Activated CD4-positive, alpha-beta T cell treated with anti-CD3 and anti-CD28 coated beads, Interleukin-2, Interleukin-4, amounts not matched to agents 100 ng/mL and 50 ng/mL, durations not matched to agents 16 hours and 8 hours (primary cell): ENCODE measurements at regions not wholly inside any gene's neighbourhood (a gene's known extent, or its start where the extent isn't known, plus 50 kb on each side); places are given as distances from the start of the nearest gene placed in this dataset.

ENCODE experiments used
- DNase-seq: peaks from one replicate; pipeline ENCODE4 v3.0.0-alpha.2; 2020; ENCODE audit warnings: low spot score

DNA sequence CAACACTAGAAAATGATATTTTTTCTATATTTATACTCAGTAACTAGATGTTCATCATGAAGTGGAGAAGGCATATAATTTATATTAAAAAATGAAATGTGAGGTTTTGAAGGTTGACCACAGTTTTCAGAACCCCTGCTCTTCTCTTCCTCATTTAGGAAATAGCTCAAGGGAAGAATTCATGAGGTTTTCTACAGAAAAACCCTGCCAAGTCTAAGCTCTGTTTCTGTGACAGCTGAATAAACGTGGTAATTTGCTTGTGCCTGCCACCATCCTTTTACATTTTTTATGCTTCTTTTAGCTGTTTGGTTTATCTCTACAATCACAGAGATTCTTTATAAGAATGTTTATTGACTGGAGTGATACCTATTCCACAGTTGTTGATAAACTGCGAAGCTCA is 630.3 kb upstream of the POT1 start:
- no peak for DNase-seq

DNA sequence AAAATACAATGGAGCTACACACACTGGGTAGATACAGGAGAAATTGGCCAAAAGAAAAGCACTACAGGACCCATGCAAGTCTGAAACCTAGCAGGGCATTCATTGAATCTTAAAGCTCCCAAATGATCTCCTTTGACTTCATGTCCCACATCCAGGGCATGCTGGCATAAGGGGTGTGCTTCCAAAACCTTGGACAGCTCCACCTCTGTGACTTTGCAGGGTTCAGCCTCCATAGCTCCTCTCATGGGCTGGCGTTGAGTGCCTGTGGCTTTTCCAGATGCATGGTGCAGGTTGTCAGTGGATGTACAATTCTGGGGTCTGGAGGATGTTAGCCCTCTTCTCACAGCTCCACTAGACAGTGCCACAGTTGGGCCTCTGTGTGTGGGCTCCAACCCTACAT is 626.3 kb upstream of the POT1 start:
- DNase-seq = no peak

DNA sequence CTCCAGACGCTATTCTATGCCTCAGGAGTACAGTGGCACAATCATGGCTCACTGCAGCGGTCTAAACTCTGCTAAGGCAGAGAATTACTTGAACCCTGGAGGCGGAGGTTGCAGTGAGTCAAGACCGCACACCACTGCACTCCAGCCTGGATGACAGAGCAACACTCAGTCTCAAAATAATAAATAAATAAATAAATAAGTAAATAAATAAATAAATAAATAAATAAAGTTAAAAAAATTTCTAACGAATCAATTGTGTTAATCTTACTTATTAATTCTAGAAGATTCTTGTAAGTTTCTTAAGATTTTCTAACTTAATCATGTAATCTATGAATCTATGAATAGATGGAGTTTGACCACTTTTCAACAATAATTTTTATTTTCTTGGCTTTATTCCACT is 621.4 kb upstream of the POT1 start:
- no peak for DNase-seq

DNA sequence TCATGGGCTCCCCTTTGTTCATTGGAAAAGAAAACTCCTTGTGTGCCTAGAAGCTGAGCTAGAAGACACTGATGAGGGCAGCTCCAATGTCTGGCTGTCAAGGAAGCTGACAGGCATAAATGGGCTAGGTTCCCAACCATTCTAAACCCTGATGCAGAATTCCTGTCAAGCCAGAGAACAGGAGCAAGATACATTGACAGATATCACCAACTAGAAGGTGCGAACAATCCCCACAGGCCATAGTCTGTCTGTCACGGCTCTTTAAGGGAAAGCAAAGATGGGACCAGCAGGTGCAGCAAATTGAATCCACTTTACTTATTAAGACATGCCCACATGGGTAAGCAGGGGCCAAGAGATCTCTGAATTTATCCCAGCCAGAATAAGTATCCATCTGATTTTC is 617.9 kb upstream of the POT1 start:
- DNase-seq = no peak

DNA sequence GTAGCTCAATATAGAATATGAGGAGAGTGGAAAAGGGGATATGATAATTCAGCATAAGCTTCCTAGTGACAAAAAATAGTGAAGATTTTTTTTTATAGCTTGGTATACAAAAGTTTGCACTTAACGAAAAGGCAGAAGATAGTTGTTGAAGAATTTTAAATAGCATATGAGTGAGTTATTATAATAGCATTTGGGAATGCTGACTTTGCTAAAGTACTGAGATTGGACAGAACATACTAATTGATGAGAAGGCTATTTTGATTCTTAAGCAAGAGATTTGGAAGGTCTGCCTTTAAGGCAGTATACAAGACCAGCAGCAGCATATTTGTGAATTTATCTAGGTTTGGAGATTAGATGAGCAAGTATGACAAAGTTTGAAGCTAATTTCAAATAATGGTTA is 600.9 kb upstream of the POT1 start:
- DNase-seq = no peak

DNA sequence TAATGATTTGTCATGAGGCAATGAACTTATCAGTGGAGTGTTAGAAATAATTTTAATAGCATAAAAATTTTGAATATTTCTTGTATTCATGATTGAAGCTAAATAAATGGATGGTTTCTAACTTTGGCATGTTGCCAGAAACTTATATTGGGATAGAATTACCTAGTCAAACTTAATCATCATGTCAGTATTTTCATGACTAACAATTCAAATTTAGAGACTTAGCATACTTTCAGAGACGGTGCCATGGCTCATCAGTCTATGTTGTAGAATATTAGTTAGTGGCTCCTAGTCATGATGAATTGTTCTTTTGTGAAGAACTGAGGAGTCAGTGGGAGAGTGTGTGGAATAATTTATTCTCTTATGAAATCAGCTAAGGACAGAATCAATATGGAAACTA is 599.6 kb upstream of the POT1 start:
- DNase-seq = no peak

DNA sequence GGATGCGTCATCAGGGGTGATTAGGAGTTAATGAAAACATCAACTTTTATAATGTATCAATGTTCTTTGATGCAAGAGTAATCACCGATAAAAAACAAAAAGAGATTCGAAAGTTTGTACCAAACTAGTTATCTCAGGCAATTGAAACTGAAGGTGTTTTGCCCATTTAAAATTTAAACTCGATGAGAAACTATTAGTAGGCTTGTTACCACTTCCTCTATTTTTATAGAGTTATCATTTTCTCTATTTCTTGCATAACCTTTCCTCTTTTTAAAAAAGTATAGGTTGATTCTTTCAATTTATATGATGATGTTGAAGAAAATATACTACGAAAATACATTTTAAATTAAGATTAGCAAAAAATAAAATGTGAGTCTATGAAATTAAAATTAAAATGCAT is 597.3 kb upstream of the POT1 start:
- DNase-seq = no peak

DNA sequence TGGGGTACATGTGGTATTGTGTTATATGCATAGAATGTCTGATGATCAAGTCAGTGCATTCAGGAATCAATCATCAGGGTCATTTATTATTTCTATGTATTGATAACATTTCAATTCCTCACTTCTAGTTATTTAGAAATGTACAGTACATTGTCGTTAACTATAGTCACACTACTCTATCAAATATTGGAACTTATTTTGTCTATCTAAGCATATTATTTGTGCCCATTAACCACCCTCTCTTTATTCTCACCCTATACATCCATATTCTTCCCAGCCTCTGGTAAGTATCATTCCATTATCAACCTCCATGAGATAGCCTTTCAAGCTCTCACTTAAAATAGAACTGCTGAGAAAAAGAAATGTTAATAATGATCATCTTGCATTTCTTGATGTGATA is 596.5 kb upstream of the POT1 start:
- no peak for DNase-seq

DNA sequence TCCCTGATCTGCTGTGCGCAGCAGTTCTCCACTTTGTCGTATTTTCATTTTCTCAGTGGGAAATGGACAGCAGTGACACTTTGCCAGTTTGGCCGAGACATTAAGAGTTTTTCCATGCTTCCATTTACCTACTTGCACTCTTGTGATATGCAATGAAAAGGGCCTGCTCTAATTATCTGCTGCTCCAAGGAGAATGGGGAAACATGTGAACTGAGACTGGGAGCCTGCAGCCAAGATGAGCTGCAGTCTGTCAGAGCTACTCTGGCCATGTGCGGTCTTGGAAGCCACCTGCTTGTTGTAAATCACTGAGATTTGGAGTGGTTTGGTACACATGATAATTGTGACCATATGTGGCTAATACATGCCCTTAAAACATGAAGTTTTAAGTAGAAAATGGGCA is 586.6 kb upstream of the POT1 start:
- no peak for DNase-seq

DNA sequence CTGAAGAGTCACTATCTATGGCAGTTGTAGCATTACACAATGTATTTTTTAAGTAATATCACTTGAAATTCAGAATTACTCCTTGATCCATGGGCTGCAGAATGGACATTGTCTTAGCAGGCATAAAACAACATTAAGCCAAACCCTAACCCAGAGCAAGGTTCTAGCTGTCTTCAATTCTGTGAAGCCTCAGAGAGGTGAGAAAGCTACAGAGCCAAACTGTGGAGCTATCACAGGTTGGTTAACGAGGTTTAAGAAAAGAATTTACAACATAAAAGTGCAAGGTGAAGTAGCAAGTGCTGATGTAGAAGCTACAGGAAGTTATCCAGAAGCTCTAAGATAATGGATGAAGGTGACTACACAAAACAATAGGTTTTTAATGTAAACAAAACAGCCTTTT is 582.7 kb upstream of the POT1 start:
- DNase-seq = no peak

DNA sequence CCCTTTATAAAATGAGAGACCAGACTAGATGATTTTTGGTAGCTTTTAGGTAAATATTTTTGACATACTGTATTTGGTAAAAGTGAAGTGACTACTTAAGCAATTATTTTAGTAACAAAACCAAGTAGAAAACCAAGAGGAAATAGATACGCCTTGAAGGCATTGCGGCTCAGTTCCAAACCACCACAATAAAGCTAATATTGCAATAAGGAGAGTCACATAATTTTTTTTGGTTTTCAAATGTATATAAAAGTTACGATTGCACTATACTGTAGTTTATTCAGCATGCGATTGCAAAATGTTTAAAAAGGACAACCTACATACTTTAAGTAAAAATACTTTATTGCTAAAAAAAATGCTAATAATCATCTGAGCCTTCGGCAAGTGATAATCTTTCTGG is 581.7 kb upstream of the POT1 start:
- no peak for DNase-seq

DNA sequence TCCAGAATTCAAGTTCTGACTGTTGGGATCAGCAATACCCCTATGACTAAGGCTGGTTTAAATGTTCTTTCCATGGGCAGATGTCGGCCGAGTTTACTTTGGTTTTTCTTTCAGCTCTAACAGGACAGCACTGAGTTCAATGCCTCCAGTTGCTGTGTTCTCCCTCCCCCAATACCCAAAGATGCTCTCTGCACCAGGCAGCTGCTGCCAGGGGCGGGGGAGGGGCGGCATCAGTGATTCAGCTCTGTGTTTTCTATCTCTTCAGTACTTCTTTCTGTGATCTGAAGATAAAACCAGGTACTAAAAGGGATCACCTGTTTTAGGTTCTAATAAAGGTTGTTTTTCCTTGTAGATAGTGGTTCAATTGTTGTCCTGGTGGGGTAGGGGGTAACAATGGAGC is 576.7 kb upstream of the POT1 start:
- DNase-seq = no peak

DNA sequence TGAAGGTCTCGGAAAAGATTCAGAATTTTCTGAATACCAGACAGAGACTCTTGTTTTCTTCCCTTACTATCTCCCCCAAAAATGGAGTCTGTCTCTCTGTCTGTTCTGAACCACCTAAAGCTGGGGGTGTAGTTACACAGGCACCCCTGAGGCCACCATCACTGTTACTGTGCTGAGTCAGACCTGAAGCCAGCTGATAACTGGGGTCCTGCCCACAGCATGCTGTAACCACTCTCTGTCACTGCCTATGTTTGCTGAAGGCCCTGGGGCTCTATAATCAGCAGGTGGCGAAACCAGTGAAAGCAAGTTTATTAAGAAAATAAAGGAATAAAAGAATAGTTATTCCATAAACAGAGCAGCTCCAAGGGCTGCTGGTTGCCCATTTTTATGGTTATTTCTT is 575.2 kb upstream of the POT1 start:
- DNase-seq = no peak

DNA sequence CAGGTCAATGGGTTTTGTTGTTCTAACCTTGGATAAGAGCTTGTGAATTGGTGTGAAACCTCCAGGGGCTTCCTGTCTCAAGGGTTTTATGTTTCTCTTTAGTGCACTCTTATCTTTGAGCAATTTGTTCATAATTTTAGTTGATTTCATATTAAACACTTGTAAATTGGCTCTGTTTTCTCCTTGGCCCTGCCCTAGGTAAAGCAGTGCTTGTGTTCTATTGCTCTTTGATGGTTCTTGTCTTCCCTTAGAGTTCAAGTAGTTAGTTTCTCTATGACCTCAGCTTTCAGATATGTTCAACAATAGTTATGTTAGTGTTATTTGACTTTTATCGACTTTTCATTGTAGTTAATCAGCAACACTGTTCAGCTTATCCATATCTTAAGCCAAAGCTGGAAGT is 566.4 kb upstream of the POT1 start:
- no peak for DNase-seq

DNA sequence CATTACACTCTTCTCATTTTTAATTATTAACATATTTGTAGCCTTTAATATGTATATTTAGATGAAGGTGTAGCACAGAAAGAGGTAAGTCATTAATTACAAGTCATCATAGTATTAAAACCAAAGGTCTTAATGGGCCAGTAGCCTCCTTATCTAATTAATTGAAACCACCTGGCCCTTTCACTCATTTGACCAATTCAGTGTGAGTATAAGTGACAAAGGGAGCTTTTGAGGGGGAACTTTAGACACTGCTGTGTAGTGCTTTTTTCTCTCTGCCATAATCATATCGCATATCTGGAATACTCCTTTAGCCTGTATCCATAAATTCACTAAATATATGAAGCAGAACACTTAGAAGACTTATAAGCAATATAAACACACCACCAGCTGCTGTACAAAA is 562.9 kb upstream of the POT1 start:
- DNase-seq = no peak

DNA sequence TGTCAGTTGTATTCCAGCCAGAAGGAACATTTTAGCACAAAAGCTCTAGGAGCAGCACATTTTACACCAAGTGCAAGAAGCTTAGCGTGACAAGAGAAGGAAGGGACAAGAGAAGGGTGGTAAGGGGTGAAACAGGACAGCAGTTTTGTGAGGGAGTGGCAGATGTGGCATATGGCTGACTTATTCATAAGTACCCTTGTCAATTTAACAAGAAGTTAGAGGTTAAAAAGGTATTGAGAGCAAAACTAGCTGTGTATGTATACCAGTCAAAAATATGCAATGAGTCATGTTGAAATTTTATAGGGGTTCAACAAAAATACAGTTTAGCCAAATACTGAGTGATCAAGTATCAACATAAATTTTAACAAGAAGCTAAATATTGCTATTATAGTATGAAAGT is 561.5 kb upstream of the POT1 start:
- no peak for DNase-seq

DNA sequence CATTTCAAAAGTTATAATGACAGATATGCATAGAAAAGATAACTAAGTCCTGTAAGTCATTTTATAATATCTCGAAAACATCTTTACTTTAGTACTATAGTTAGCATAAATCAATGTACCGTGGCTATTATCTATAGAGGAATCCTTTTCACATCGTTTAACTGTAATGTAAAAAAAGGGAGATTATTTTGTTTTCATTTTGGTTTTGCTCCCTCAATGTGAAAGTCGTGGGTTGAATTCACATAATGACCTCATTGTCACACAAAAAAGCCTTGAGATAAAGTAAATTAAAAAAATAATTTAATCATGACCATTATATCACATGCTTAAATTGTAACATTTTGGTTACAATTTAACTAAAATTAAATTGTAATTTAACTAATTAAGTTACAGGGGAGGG is 560.5 kb upstream of the POT1 start:
- no peak for DNase-seq

DNA sequence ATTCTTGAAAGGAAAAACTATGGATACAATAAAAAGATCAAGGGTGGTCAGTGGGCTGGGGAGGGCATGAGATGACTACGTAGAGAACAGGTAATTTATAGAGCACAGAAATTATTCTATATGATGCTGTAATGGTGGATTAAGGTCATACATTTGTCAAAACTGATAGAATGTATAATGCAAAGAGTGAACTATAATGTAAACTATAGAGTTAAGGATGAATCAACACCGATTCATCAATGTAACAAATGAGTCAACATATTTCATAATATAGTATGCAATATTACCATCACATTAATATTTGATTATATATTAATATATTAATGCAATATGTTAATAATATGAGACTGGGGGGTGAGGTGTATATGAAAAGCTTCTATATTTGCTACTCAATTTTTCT is 555.6 kb upstream of the POT1 start:
- DNase-seq = no peak

DNA sequence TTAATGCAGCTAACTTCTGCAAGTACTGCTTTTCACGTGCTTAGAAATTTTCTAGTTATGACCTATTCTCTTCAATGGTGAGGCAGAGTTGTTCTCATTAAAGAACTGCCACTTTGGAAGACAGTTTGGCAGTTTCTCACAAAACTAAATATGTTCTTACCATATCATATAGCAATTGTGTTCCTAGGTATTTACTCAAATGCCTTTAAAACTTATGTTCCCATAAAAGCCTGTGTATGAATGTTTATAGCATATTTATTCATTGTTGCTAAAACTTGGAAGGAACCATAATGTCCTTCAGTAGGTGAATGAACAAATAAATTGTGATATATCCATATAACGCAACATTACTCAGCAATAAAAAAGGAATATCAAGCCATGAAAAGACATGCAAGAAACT is 555.1 kb upstream of the POT1 start:
- no peak for DNase-seq

DNA sequence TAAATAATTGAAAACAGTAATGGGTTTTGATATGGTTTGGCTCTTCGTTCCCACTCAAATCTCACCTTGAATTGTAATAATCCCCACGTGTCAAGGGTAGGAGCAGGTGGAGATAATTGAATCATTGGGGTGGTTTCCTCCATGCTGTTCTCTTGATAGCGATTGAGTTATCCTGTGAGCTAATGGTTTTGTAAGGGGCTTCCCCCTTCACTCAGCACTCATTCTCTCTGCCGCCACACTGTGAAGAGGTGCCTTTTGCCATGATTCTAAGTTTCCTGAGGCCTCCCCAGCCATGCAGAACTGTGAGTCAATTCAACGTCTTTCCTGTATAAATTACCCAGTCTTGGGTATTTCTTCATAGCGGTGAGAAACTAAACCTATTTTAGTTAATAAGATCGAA is 551.7 kb upstream of the POT1 start:
- no peak for DNase-seq

DNA sequence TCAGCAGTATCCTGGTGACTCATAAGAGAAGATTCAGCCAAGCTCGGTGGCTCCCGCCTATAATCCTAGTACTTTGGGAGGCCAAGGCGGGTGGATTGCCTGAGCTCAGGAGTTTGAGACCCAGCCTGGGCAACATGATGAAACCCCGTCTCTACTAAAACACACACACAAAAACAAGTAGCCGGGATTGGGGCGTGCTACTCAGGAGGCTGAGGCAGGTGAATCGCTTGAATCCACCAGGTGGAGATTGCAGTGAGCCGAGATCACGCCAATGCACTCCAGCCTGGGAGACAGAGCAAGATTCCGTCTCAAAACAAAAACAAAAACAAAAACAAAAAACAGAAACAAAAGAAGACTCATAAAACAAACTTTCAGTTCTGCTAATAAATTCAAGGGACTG is 551.1 kb upstream of the POT1 start:
- no peak for DNase-seq

DNA sequence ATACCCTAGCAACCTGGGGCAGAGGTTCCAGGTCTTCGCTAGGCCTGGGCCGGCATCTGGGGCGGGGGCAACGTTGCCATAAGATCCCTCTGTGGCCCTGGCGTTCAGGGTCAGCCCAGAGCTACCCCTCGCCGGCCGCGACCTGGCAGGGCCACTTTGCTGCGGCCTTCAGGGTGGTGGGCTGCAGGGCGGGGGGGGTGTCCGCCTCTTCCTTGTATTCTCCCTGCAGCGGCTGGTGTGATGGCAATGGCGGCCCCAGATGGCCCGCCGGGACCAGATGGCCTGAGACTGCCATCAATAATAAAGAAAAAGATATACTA is 539.2 kb upstream of the POT1 start:
- no peak for DNase-seq

DNA sequence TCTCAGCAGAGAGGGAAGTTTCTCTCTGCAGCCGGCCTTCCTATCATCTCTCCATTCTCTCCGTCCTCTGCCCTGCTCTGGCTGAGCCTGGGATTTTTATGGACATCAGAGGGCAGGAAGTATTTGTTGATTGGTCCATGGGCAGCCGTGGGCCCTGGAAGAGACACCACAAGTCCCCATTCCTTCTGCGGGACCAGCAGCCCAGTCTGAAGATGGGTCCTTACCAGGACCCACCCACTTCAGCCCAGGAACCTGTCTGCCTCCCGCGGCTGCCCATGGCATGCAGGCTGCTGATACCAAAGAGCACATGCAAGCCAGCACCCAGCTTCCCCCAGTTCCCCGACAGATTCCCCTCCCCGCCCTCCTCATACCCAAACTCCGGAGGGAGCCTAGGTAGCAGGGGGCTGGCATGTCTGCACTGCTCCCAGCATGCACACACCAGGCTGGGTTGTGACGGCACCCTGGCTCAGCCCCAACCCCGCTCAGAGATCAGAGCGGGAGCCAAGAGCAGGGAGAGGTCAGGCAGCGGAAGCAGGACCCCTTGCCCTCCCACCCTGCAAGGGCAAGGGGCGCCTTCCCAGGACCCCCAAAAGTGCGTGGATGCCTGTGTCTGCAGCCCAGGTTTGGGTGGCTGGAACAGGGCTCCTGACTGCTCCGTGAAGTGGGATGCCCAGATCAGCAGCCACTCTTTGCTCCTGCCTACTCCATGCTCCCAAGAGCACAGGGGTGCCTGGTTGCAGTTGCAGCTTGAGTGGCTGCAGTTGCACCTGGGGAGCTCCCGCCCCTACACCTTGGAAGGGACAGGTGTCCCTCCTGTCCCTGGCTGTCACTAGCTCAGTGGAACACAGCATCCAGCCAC is 538.6 kb upstream of the POT1 start:
- DNase-seq = no peak

DNA sequence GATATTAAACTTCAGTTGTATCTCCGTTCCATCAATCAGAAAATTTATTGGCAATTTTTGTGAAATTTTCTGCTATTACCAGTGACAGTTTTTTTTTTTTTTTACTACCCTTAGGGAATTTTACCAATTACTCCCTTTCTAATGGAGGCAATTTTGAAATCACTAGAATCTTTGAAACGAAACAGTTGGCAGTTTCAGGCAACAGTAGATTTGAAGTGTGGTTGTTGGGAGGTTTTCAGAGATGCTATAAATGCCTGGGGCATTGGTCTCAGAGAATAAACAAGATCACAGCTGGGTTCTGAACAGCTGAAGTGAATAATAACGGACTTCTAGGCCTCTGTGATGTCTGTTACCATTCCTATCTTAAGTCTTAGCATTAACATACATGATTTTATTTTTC is 535.9 kb upstream of the POT1 start:
- no peak for DNase-seq

DNA sequence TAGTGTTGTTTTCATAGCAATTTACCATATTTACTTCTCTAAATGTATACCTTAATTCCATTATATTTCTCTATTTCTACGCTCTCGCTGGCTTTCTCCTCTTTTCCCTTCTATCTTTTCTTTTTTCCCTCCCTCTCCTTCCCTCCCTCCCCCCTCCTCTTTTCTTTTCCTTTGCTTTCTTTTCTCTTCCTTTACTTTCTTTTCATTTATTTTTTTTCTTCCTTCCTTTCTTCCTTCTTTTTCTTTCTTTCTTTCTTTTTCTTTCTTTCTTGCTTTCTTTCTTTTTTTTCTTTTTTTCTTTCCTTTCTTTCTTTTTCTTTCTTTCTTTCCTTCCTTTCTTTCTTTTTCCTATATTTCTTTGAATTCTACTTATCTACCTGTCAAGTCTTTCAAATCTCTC is 533.0 kb upstream of the POT1 start:
- no peak for DNase-seq
